GM21367 (cell line): ENCODE measurements at regions not wholly inside any gene's neighbourhood (a gene's known extent, or its start where the extent isn't known, plus 50 kb on each side); places are given as distances from the start of the nearest gene placed in this dataset.

Experiments used
- ATAC-seq: cut with Tn5 transposase; IDR thresholded peaks from one replicate; pipeline ENCODE4 v1.9.1; 2021; ENCODE audit not compliant: unreplicated experiment

- no peak for ATAC-seq
Observed at GRCh38 chr13:83350569-83350968, 531.7 kb downstream of the SLITRK1 start.

GRCh38 chr13:83344518-83344917, 537.8 kb downstream of the SLITRK1 start:
- ATAC-seq: no peak

- no peak for ATAC-seq
Observed at GRCh38 chr13:83340170-83340569, 542.1 kb downstream of the SLITRK1 start.

GRCh38 chr13:83333614-83334388, 548.5 kb downstream of the SLITRK1 start:
- no peak for ATAC-seq

- no peak for ATAC-seq
Observed at GRCh38 chr13:83332751-83333150, 549.5 kb downstream of the SLITRK1 start.

GRCh38 chr13:83327091-83327490, 555.2 kb downstream of the SLITRK1 start:
- no peak for ATAC-seq

- ATAC-seq: no peak
Observed at GRCh38 chr13:83325125-83325853, 557.0 kb downstream of the SLITRK1 start.

- no peak for ATAC-seq
Observed at GRCh38 chr13:83311886-83312577, 570.2 kb downstream of the SLITRK1 start.

GRCh38 chr13:83298617-83299016, 583.7 kb downstream of the SLITRK1 start:
- ATAC-seq: no peak

GRCh38 chr13:83297586-83298290, 584.5 kb downstream of the SLITRK1 start:
- no peak for ATAC-seq

GRCh38 chr13:83295686-83296085, 586.6 kb downstream of the SLITRK1 start:
- ATAC-seq: no peak

GRCh38 chr13:83286737-83287136, 595.5 kb downstream of the SLITRK1 start:
- ATAC-seq: no peak

- ATAC-seq: no peak
Observed at GRCh38 chr13:83281654-83282053, 600.6 kb downstream of the SLITRK1 start.

GRCh38 chr13:83274679-83275078, 607.6 kb downstream of the SLITRK1 start:
- no peak for ATAC-seq

GRCh38 chr13:83272652-83273240, 609.5 kb downstream of the SLITRK1 start:
- no peak for ATAC-seq

GRCh38 chr13:83272076-83272475, 610.2 kb downstream of the SLITRK1 start:
- ATAC-seq: no peak

- ATAC-seq: no peak
Observed at GRCh38 chr13:83265279-83265678, 617.0 kb downstream of the SLITRK1 start.

- ATAC-seq: no peak
Observed at GRCh38 chr13:83248751-83249150, 633.5 kb downstream of the SLITRK1 start.

- ATAC-seq: no peak
Observed at GRCh38 chr13:83232626-83233025, 649.6 kb downstream of the SLITRK1 start.

- no peak for ATAC-seq
Observed at GRCh38 chr13:83229574-83230305, 652.5 kb downstream of the SLITRK1 start.
